Ishikawa (cell line): ENCODE measurements at regions not wholly inside any gene's neighbourhood (a gene's known extent, or its start where the extent isn't known, plus 50 kb on each side); places are given as distances from the start of the nearest gene placed in this dataset.

Experiments
- CEBPB ChIP-seq: IDR thresholded peaks from 2 replicates; pipeline ENCODE4 v1.6.1; 2012
- CREB1 ChIP-seq: IDR thresholded peaks from 2 replicates; pipeline ENCODE4 v1.6.1; 2012; ENCODE audit warnings: low read depth
- EGR1 ChIP-seq: IDR thresholded peaks from 2 replicates; pipeline ENCODE4 v1.6.1; 2012
- EP300 ChIP-seq: IDR thresholded peaks from 2 replicates; pipeline ENCODE4 v1.6.1; 2012; ENCODE audit warnings: borderline replicate concordance
- FOXM1 ChIP-seq: IDR thresholded peaks from 2 replicates; pipeline ENCODE4 v1.6.1; 2012; ENCODE audit warnings: low read depth, borderline replicate concordance
- NFIC ChIP-seq: IDR thresholded peaks from 2 replicates; pipeline ENCODE4 v1.6.1; 2012
- RAD21 ChIP-seq: IDR thresholded peaks from 2 replicates; pipeline ENCODE4 v1.6.1; 2012; ENCODE audit warnings: low read depth
- TAF1 ChIP-seq: IDR thresholded peaks from 2 replicates; pipeline ENCODE4 v1.6.1; 2012; ENCODE audit warnings: low read depth, mild to moderate bottlenecking
- TCF12 ChIP-seq: IDR thresholded peaks from 2 replicates; pipeline ENCODE4 v1.6.1; 2012; ENCODE audit warnings: low read depth
- TEAD4 ChIP-seq: IDR thresholded peaks from 2 replicates; pipeline ENCODE4 v1.6.1; 2012
- YY1 ChIP-seq: IDR thresholded peaks from 2 replicates; pipeline ENCODE4 v1.6.1; 2012; ENCODE audit warnings: low read depth
- ZBTB7A ChIP-seq: IDR thresholded peaks from 2 replicates; pipeline ENCODE4 v1.6.1; 2012; ENCODE audit warnings: low read depth
- TF ChIP-seq, protein P1 (sequence below): IDR thresholded peaks from 2 replicates; pipeline ENCODE4 v1.6.1; 2012
- TF ChIP-seq, protein P2 (sequence below): IDR thresholded peaks from 2 replicates; pipeline ENCODE4 v1.6.1; 2012
- TF ChIP-seq, protein P3 (sequence below): IDR thresholded peaks from 2 replicates; pipeline ENCODE4 v1.6.1; 2012; ENCODE audit warnings: low read depth, mild to moderate bottlenecking

DNA sequence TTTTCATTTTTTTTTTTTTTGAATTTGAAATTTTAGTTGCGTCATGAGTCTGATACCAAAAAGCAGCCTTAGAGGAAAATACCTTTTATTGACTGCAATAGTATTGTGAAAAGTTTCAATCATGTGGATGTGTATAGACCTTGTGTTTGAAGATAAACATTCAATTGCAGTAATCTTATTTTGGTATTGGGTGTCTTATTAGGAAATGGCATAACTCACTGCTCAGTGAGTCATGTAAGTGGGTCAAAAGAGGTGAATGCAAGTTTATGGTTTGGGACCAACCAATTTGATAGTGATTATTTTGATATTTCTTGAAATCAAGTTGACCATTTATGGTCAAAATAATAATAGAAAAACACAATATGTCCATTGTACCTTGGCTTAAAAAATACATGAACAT, 627.8 kb upstream of the SLIT2 start:
- no peak for TF ChIP-seq RAD21
- TF ChIP-seq NFIC = no peak
- TF ChIP-seq TCF12 = no peak
- TF ChIP-seq FOXM1 = no peak
- TF ChIP-seq, protein P1, sequence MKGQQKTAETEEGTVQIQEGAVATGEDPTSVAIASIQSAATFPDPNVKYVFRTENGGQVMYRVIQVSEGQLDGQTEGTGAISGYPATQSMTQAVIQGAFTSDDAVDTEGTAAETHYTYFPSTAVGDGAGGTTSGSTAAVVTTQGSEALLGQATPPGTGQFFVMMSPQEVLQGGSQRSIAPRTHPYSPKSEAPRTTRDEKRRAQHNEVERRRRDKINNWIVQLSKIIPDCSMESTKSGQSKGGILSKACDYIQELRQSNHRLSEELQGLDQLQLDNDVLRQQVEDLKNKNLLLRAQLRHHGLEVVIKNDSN = no peak
- TF ChIP-seq ZBTB7A = no peak
- TF ChIP-seq YY1 = no peak
- TF ChIP-seq, protein P2, sequence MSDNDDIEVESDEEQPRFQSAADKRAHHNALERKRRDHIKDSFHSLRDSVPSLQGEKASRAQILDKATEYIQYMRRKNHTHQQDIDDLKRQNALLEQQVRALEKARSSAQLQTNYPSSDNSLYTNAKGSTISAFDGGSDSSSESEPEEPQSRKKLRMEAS = no peak
- no peak for TF ChIP-seq CREB1
- TF ChIP-seq, protein P3, sequence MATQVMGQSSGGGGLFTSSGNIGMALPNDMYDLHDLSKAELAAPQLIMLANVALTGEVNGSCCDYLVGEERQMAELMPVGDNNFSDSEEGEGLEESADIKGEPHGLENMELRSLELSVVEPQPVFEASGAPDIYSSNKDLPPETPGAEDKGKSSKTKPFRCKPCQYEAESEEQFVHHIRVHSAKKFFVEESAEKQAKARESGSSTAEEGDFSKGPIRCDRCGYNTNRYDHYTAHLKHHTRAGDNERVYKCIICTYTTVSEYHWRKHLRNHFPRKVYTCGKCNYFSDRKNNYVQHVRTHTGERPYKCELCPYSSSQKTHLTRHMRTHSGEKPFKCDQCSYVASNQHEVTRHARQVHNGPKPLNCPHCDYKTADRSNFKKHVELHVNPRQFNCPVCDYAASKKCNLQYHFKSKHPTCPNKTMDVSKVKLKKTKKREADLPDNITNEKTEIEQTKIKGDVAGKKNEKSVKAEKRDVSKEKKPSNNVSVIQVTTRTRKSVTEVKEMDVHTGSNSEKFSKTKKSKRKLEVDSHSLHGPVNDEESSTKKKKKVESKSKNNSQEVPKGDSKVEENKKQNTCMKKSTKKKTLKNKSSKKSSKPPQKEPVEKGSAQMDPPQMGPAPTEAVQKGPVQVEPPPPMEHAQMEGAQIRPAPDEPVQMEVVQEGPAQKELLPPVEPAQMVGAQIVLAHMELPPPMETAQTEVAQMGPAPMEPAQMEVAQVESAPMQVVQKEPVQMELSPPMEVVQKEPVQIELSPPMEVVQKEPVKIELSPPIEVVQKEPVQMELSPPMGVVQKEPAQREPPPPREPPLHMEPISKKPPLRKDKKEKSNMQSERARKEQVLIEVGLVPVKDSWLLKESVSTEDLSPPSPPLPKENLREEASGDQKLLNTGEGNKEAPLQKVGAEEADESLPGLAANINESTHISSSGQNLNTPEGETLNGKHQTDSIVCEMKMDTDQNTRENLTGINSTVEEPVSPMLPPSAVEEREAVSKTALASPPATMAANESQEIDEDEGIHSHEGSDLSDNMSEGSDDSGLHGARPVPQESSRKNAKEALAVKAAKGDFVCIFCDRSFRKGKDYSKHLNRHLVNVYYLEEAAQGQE = no peak

DNA sequence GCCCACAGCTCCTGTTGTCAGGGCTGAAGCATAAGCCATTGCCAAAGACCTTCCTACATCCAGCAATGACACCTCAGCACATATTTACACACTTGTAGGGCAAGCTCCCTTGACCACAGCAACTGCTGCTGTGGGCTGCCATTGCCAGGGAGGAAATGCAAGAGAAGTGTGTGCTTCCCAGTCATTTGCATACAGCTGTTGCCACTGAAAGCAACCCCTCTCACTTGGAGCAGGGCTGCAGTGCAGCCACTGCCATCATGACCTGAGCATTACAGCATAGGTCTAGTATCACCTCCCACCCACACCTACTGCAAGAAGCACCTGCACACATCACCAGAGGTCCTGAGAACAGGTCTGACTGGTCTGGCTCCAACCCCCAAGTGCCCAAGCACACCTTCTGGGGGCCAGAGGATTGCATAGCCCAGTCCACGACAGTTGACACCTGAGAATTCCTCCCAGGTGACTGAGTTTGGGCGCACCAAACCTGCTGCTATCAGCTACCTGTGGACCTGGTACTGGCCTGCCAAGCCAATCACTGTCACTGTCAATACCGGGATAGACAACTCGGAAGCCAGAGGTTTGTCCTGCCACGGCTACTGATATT, 636.5 kb upstream of the SLIT2 start:
- TF ChIP-seq RAD21 (no peak), YY1 (no peak), TCF12 (no peak), EGR1 (no peak), CEBPB (no peak)
- TF ChIP-seq, protein P3 = no peak
- TF ChIP-seq, protein P2 = no peak

DNA sequence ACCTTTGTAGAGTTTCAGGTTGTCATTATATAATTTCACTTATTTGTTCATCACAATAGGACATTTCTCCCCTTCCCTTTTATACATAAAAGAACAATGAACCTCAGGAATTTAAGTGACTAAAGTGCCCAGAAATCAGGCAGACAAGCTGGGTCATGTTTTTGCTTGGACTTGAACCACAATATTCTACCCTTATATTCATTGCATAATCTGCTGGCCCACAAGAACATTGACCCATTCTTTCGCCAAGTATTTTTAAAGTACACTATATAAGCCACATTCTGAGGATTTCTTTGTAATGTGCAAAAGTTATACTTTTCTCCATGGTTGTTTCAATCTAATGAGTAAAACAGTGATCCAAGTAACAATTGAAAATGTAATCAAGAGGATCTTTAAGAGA, 637.5 kb upstream of the SLIT2 start:
- TF ChIP-seq TAF1 (no peak), CEBPB (no peak), TCF12 (no peak), CREB1 (no peak), ZBTB7A (no peak), TEAD4 (no peak), EP300 (no peak), EGR1 (no peak), NFIC (no peak), FOXM1 (no peak), RAD21 (no peak)
- TF ChIP-seq, protein P1 = no peak
- TF ChIP-seq, protein P2 = no peak

DNA sequence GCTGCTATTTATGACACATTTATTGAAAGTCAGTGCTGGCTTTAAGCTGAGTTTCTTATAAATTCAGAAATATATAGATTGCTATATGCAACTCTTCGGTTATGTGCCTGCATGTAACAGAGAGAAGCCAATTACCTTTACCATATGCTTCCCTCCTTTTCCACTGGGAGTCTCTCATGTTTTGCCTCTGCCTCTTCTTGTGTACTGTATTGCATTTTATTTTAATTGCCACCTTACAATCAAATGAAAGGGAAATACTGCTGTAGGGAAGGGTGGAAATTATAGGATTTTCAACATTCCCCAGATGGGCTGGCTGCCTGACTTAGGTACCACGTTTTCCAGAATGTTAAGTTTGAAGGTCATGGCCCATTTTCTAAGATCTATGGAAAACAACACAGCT, 655.4 kb upstream of the SLIT2 start:
- no peak for TF ChIP-seq TCF12
- TF ChIP-seq TEAD4 = no peak
- TF ChIP-seq, protein P3 = no peak
- no peak for TF ChIP-seq RAD21
- no peak for TF ChIP-seq ZBTB7A
- TF ChIP-seq, protein P2 = no peak
- TF ChIP-seq, protein P1 = no peak
- no peak for TF ChIP-seq CREB1
- TF ChIP-seq CEBPB = no peak
- no peak for TF ChIP-seq EP300
- TF ChIP-seq FOXM1 = no peak
- TF ChIP-seq YY1 = no peak
